ENCODE measurements at regions not wholly inside any gene's neighbourhood (a gene's known extent, or its start where the extent isn't known, plus 50 kb on each side); places are given as distances from the start of the nearest gene placed in this dataset.

GRCh38 chr13:112124141-112124540 is 57.2 kb downstream of the SOX1 start:
- no peak for DNase-seq

GRCh38 chr13:112127564-112128330 is 60.8 kb downstream of the SOX1 start:
- no peak for DNase-seq

- no peak for DNase-seq
Observed at GRCh38 chr13:112128331-112128610, 61.3 kb downstream of the SOX1 start.

GRCh38 chr13:112130418-112130817 is 63.5 kb downstream of the SOX1 start:
- DNase-seq = no peak

- no peak for DNase-seq
Observed at GRCh38 chr13:112131081-112131712, 64.2 kb downstream of the SOX1 start.

GRCh38 chr13:112131713-112132113 is 64.8 kb downstream of the SOX1 start:
- DNase-seq = no peak

GRCh38 chr13:112132142-112132541 is 65.2 kb downstream of the SOX1 start:
- no peak for DNase-seq

- no peak for DNase-seq
Observed at GRCh38 chr13:112132619-112133018, 65.7 kb downstream of the SOX1 start.

GRCh38 chr13:112133499-112134390 is 66.8 kb downstream of the SOX1 start:
- DNase-seq = no peak

GRCh38 chr13:112134391-112135075 is 67.6 kb downstream of the SOX1 start:
- no peak for DNase-seq

- no peak for DNase-seq
Observed at GRCh38 chr13:112136095-112136494, 69.1 kb downstream of the SOX1 start.

GRCh38 chr13:112137144-112137543 is 70.2 kb downstream of the SOX1 start:
- DNase-seq = no peak

- DNase-seq = no peak
Observed at GRCh38 chr13:112140366-112140765, 73.4 kb downstream of the SOX1 start.

GRCh38 chr13:112141643-112142400 is 74.9 kb downstream of the SOX1 start:
- DNase-seq = no peak

GRCh38 chr13:112142401-112142930 is 75.5 kb downstream of the SOX1 start:
- no peak for DNase-seq

- DNase-seq = no peak
Observed at GRCh38 chr13:112143046-112143752, 76.2 kb downstream of the SOX1 start.

- no peak for DNase-seq
Observed at GRCh38 chr13:112143753-112144615, 77.0 kb downstream of the SOX1 start.

- DNase-seq = no peak
Observed at GRCh38 chr13:112144616-112145550, 77.9 kb downstream of the SOX1 start.

All from inflammatory macrophage (primary cell).